Kidney epithelial cell (primary cell): ENCODE measurements at regions not wholly inside any gene's neighbourhood (a gene's known extent, or its start where the extent isn't known, plus 50 kb on each side); places are given as distances from the start of the nearest gene placed in this dataset.

Source experiments
- DNase-seq: peaks from one replicate; pipeline ENCODE4 v3.0.0-alpha.2; 2010; ENCODE audit warnings: low read depth
- H3K27me3 ChIP-seq: 2 replicates; pipeline ENCODE4 v1.6.0; 2011; ENCODE audit warnings: low read length; ENCODE audit not compliant: control insufficient read depth, insufficient read depth
- H3K36me3 ChIP-seq: 2 replicates; pipeline ENCODE4 v1.5.1; 2011; ENCODE audit warnings: low read length; ENCODE audit not compliant: control insufficient read depth, insufficient read depth
- H3K4me3 ChIP-seq: 2 replicates; pipeline ENCODE4 v1.5.1; 2011; ENCODE audit warnings: low read depth, mild to moderate bottlenecking, control low read depth, low read length
- CTCF ChIP-seq: IDR thresholded peaks from 2 replicates; pipeline ENCODE4 v1.5.1; 2011; ENCODE audit warnings: mild to moderate bottlenecking, moderate library complexity, low read length, control low read depth, inconsistent platforms; ENCODE audit not compliant: insufficient read depth, poor library complexity, severe bottlenecking

- Histone ChIP-seq H3K4me3 (no peak overlapping the region), H3K27me3 (no peaks in the 10 kb centered on the region), H3K36me3 (no peaks in the 10 kb centered on the region)
- DNase-seq: no peak
- no peak for TF ChIP-seq CTCF
Observed at GRCh38 chr4:89446193-89446592, 138.6 kb upstream of the GPRIN3 start.

DNA sequence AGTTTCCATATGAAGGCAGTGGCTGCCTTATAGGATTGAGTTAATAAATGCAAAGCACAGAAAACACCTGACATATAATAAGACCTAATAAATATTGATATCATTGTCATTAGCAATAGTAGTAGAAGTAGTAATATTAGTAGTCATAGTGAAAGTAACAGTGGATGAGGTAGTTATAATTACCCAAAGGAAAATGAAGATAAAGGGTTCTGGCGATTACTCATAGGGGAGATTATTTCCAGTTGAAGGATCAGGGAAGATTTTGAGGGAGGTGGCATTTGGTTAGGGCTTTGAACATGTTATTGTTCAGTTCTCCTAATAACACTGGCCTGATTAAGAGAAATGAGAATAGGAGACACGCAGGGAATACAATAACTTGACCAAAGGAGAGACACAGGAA, 131.9 kb upstream of the GPRIN3 start:
- DNase-seq: no peak
- no peak for TF ChIP-seq CTCF
- Histone ChIP-seq H3K27me3 (no peaks in the 10 kb centered on the region), H3K4me3 (no peak overlapping the region), H3K36me3 (no peaks in the 10 kb centered on the region)

DNA sequence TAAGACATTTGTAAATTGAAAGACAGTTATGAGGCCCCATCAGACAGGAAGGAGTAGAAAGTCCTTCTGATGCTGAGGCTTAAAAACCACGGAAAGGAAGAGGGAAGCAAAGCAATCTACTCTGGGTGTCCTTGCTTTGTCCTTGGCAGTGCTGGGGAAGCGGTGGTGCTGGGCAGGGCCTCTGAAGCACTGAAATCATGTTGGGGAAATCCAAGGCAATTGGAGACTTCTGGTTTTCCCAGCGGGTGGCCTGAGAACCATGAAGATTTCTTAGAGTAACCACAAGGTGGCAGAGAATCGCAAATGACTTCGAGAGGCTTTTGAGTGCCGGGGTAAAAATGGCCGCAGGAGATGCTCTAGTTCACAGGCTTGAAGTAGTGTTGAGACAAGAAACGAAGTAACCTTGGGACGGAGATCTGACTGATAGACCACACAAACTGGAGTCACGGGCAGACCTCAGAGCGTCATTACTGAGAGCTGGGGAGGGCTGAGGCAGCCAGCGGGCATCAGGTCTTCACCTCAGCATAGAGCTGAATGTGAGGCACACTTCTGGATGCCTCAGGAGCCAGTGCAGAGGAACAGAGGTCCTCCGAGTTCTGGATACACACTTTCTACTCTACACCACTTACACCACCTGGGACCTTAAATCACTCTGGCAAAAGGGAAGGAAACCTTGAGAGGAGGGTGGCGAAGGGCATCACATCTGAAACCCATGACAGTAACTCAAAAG, 130.7 kb upstream of the GPRIN3 start:
- Histone ChIP-seq H3K4me3 (no peak overlapping the region), H3K27me3 (no peaks in the 10 kb centered on the region), H3K36me3 (no peaks in the 10 kb centered on the region)
- peak; percentile 40 for TF ChIP-seq CTCF
- DNase-seq: no peak

DNA sequence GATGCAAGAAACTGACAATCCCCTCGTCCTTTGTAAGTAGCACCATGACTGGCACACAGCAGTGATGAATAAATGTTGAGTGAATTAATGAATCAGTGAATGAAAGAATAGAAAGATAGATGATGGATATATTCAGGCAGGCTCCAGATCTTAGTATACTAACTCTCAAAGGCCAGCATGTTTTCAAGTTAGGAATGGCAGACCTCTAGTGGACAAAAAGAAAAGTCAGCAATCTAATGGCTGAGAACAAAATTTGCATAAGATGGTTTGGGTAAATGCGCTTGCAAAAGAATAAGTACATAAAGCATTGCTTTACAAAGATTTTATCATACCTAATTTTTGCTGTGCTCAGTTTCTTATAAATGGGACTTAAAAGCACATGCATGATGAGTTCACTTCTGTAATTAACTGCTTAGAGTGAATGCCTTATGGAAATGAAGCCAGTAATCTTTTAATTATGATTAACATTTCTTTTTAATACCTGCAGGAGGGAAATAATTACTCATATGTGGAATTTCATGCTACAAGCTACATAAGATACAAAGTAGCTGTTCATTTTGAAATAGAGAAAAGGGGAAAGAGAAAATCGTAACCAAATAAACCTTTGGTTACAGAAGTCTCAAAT, 126.9 kb upstream of the GPRIN3 start:
- TF ChIP-seq CTCF: peak; percentile 77
- no peak overlapping the region for H3K4me3 ChIP-seq
- no peaks in the 10 kb centered on the region for H3K36me3 ChIP-seq
- DNase-seq: no peak
- H3K27me3 ChIP-seq: no peaks in the 10 kb centered on the region

DNA sequence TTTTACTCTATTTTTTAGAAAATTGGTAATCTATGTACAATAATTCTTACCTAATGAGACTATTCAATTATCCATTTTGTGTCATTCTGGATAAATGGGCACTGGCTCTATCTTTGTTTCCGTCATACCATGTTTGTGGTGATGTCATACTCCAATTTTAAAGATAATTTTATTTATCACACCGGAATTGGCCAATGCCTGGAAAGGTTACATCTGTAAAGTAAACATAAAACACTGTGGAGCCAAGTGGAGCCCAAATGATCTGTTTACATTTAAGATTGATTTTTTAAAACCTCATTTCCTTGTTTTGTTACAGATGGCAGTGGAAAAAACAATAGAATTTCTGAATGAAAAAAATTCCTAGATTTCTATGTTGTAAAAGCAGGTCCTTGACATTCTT, 120.2 kb upstream of the GPRIN3 start:
- Histone ChIP-seq H3K27me3 (no peaks in the 10 kb centered on the region), H3K4me3 (no peak overlapping the region), H3K36me3 (no peaks in the 10 kb centered on the region)
- no peak for TF ChIP-seq CTCF
- no peak for DNase-seq

GRCh38 chr4:89425023-89425422, 117.4 kb upstream of the GPRIN3 start:
- Histone ChIP-seq H3K27me3 (no peaks in the 10 kb centered on the region), H3K4me3 (no peak overlapping the region), H3K36me3 (no peaks in the 10 kb centered on the region)
- DNase-seq: no peak
- no peak for TF ChIP-seq CTCF
